Right lobe of liver (tissue), 6 donors: ENCODE measurements at regions not wholly inside any gene's neighbourhood (a gene's known extent, or its start where the extent isn't known, plus 50 kb on each side); places are given as distances from the start of the nearest gene placed in this dataset.

Source experiments
- ATAC-seq, 4 donors: fragments of 200-7000 bp; cut with Tn5 transposase; one replicate each; pipeline ENCODE4 v1.9.1; 2020; ENCODE audit warnings: mild to moderate bottlenecking in 4 of 4, moderate library complexity in 4 of 4
- DNase-seq, 3 donors: peaks; one replicate each; pipeline ENCODE4 v3.0.0-alpha.2; 2020
- H3K27ac ChIP-seq, 3 donors: fragments of 200-600 bp; one replicate each; pipeline ENCODE4 v1.8.0; 2022
- H3K27me3 ChIP-seq, 2 donors: fragments of 200-600 bp; one replicate each; pipeline ENCODE4 v1.8.0; 2022
- H3K36me3 ChIP-seq, 4 donors: fragments of 200-600 bp; sonication (generic) in 1 of 4; one replicate each; pipeline versions ENCODE4 v1.5.1 to v1.8.0; 2017 to 2022; ENCODE audit warnings: control low read depth in 1 of 4
- H3K4me1 ChIP-seq, 4 donors: fragments of 200-600 bp; sonication (generic) in 1 of 4; one replicate each; pipeline versions ENCODE4 v1.5.1 to v1.8.0; 2017 to 2022; ENCODE audit warnings: control low read depth in 1 of 4
- H3K4me3 ChIP-seq, 3 donors: fragments of 200-600 bp; one replicate each; pipeline ENCODE4 v1.8.0; 2022
- H3K9me3 ChIP-seq, 4 donors: fragments of 200-600 bp; sonication (generic) in 1 of 4; one replicate each; pipeline versions ENCODE4 v1.5.1 to v1.8.0; 2017 to 2022; ENCODE audit warnings: control low read depth in 1 of 4
- CTCF ChIP-seq, 4 donors: fragments of 200-600 bp in 3 of 4; fragments of 450-650 bp in 1 of 4; IDR thresholded peaks; one replicate each; pipeline versions ENCODE4 v1.5.1 to v1.8.0; 2016 to 2022; ENCODE audit warnings: antibody characterized with exemption in 4 of 4, mild to moderate bottlenecking in 2 of 4
- POLR2A ChIP-seq: fragments of 450-650 bp; IDR thresholded peaks from one replicate; pipeline ENCODE4 v1.6.1; 2017; ENCODE audit warnings: antibody characterized with exemption, mild to moderate bottlenecking
- WGBS: methylation state at CpG from one replicate; pipeline ENCODE4 v1.1.6; 2018; ENCODE audit warnings: low coverage, low lambda C conversion rate; ENCODE audit not compliant: insufficient coverage; ENCODE audit errors: missing lambda C conversion rate; 5-methylcytosine and 5-hydroxymethylcytosine counted together
- intact Hi-C, 2 donors: fragments of 100-400 bp; cut with DNase I; formaldehyde crosslinking; loops; one replicate each; pipeline versions ENCODE4 v1.11.2 to v1.14.1; 2022
- donor health status: DM: no; HTN: yes; CAD: no.
- donor health status: DM: no; HTN: no; CAD: no.
- donor health status: DM: no; HTN: no; CAD: no.
- donor health status: DM: no; HTN: yes; CAD: no.
- donor health status: DM: no; HTN: yes; CAD: no.

GRCh38 chr2:108067820-108068405 is 81.6 kb downstream of the SLC5A7 start:
- Histone ChIP-seq H3K27ac (no peak overlapping the region), H3K4me3 (no peak overlapping the region), H3K36me3 (no peaks in the 10 kb centered on the region), H3K27me3 (no peaks in the 10 kb centered on the region), H3K9me3 (no peaks in the 10 kb centered on the region), H3K4me1 (no peaks in the 10 kb centered on the region)
- WGBS, result 65% methylated on average over 7 of the region's 8 CpGs
- TF ChIP-seq CTCF (IDR thresholded peaks at IDR 0.05), result no peak
- no peak for TF ChIP-seq POLR2A
- ATAC-seq (no peak), DNase-seq (no peak)
- intact Hi-C loops, result no loop called here

GRCh38 chr2:108069515-108070310 is 83.4 kb downstream of the SLC5A7 start:
- H3K4me3 ChIP-seq, result no peak overlapping the region
- no peak for TF ChIP-seq POLR2A
- no peak for TF ChIP-seq CTCF (IDR thresholded peaks at IDR 0.05)
- DNase-seq, result no peak
- intact Hi-C loops, result no loop called here
- no peak overlapping the region for H3K27ac ChIP-seq
- 57% methylated on average over 8 of the region's 8 CpGs for WGBS
- no peak for ATAC-seq
- no peaks in the 10 kb centered on the region for H3K27me3 ChIP-seq
- H3K9me3 ChIP-seq, result no peaks in the 10 kb centered on the region
- no peaks in the 10 kb centered on the region for H3K36me3 ChIP-seq
- H3K4me1 ChIP-seq, result no peaks in the 10 kb centered on the region

- TF ChIP-seq CTCF (IDR thresholded peaks at IDR 0.05) (no peak), POLR2A (no peak)
- Histone ChIP-seq H3K4me3 (no peak overlapping the region), H3K27me3 (no peaks in the 10 kb centered on the region), H3K4me1 (no peaks in the 10 kb centered on the region), H3K27ac (no peak overlapping the region), H3K9me3 (no peaks in the 10 kb centered on the region), H3K36me3 (no peaks in the 10 kb centered on the region)
- ATAC-seq (no peak), DNase-seq (no peak)
- WGBS, result 52% methylated on average over 4 of the region's 4 CpGs
- intact Hi-C loops, result no loop called here
These were observed 87.2 kb downstream of the SLC5A7 start for GRCh38 chr2:108073415-108074072.

- DNase-seq, result no peak
- intact Hi-C loops, result no loop called here
- WGBS, result 71% methylated on average over 3 of the region's 4 CpGs
- H3K9me3 ChIP-seq, result no peaks in the 10 kb centered on the region
- no peak overlapping the region for H3K27ac ChIP-seq
- H3K27me3 ChIP-seq, result no peaks in the 10 kb centered on the region
- TF ChIP-seq CTCF (IDR thresholded peaks at IDR 0.05), result no peak
- TF ChIP-seq POLR2A, result no peak
- no peaks in the 10 kb centered on the region for H3K36me3 ChIP-seq
- ATAC-seq, result no peak
- no peak overlapping the region for H3K4me3 ChIP-seq
- H3K4me1 ChIP-seq, result no peaks in the 10 kb centered on the region
These were observed 87.8 kb downstream of the SLC5A7 start for GRCh38 chr2:108074150-108074549.
